ENCODE measurements at regions not wholly inside any gene's neighbourhood (a gene's known extent, or its start where the extent isn't known, plus 50 kb on each side); places are given as distances from the start of the nearest gene placed in this dataset.

- no peak for DNase-seq (ENCODE audit: low read depth)
Observed at GRCh38 chr6:44636561-44637248, 249.2 kb downstream of the CDC5L start.

- no peak for DNase-seq (ENCODE audit: low read depth)
Observed at GRCh38 chr6:44641344-44642031, 254.0 kb downstream of the CDC5L start.

DNA sequence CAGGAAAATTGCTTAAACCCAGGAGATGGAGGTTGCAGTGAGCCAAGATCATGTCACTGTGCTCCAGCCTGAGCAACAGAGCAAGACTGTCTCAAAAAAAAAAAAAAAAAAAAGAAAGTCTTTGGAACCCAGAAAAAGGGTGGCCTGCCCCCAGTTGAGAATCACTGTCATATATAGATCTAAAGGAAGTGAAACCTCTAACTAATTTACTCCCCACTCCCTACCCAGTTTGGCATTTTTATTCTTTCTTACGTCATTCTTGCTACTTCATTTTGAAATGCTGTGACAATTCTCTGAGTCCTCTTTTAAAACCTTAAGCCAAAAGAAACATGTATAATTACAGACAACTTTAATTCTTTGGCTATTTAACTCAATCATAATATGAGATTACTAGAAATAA is 254.8 kb downstream of the CDC5L start:
- DNase-seq (ENCODE audit: low read depth): no peak

DNA sequence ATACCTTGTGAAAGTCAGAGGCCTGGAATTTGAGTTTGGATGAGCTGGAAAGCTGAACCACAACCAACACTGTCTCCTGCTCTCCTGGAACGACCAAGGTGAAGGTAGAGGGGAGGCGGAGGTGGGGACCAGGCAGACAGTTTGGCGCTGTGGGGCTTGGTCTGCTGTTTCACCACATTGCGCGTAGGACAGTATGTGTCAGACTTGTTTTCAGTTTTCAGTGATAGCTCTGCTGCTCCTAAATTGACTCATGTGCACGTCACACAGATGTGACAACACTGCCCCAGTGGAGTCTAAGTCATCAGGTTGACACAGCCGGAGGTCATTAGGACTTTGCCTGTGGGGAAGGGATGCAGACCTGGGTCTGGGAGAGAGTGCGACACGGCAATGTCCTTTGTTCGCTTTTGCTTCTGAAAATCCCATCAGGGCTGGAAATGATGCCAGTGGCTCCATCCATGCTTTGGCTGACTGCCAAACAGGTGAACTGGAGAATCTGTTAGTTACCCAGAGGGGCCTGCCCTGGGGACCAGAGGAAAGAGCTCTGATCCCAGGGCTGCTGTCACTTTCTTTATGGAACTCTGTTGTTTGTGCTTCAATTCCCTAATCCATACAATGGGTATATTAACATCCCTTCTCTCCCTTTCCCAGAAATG is 255.5 kb downstream of the CDC5L start:
- no peak for DNase-seq (ENCODE audit: low read depth)

- no peak for DNase-seq (ENCODE audit: low read depth)
Observed at GRCh38 chr6:44645276-44645675, 257.8 kb downstream of the CDC5L start.

- DNase-seq (ENCODE audit: low read depth): no peak
Observed at GRCh38 chr6:44646355-44646754, 258.8 kb downstream of the CDC5L start.

- no peak for DNase-seq (ENCODE audit: low read depth)
Observed at GRCh38 chr6:44649365-44650025, 262.0 kb downstream of the CDC5L start.

- no peak for DNase-seq (ENCODE audit: low read depth)
Observed at GRCh38 chr6:44650495-44650894, 263.0 kb downstream of the CDC5L start.

GRCh38 chr6:44650947-44651346 is 263.4 kb downstream of the CDC5L start:
- no peak for DNase-seq (ENCODE audit: low read depth)

DNA sequence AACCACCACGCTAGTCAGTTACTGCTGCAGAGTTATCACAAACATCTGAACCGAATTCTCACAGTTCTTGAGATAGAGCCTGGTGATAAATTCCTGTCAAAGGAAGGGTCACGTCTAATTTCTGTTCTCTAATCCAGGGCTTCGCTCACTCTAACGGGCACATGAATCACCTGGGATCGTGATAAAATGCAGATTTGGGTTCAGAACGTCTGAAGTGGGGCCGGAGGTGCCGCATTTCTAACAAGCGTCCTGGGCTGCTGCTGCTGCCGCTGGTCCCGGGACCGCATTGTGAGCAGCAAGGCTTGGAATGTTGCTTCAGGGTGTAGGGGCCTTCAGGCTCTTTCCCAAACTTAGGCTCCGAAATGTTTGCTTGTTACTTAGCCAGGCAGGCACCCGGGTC is 264.1 kb downstream of the CDC5L start:
- DNase-seq (ENCODE audit: low read depth): no peak

DNA sequence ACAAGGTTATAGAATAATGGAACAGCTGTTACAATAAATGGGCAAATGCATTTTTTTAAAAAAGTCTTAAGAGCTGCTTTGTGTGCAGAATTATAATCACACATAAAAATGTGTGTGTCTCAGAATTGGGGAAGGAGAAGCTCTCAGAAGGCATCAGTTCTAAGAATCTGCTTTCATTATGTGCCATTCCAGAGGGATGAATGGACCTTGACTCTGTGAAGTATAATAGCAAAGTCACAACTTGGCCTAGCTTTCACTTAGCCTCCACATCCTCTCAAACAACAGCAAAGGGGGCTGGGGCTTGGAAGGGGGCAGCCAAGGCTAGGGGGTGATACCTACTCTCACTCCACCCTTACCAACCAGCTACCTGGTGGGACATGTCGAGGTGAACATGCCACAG is 265.0 kb downstream of the CDC5L start:
- DNase-seq (ENCODE audit: low read depth): no peak

- DNase-seq (ENCODE audit: low read depth): no peak
Observed at GRCh38 chr6:44653091-44653490, 265.6 kb downstream of the CDC5L start.

- DNase-seq (ENCODE audit: low read depth): no peak
Observed at GRCh38 chr6:44653761-44654218, 266.3 kb downstream of the CDC5L start.

DNA sequence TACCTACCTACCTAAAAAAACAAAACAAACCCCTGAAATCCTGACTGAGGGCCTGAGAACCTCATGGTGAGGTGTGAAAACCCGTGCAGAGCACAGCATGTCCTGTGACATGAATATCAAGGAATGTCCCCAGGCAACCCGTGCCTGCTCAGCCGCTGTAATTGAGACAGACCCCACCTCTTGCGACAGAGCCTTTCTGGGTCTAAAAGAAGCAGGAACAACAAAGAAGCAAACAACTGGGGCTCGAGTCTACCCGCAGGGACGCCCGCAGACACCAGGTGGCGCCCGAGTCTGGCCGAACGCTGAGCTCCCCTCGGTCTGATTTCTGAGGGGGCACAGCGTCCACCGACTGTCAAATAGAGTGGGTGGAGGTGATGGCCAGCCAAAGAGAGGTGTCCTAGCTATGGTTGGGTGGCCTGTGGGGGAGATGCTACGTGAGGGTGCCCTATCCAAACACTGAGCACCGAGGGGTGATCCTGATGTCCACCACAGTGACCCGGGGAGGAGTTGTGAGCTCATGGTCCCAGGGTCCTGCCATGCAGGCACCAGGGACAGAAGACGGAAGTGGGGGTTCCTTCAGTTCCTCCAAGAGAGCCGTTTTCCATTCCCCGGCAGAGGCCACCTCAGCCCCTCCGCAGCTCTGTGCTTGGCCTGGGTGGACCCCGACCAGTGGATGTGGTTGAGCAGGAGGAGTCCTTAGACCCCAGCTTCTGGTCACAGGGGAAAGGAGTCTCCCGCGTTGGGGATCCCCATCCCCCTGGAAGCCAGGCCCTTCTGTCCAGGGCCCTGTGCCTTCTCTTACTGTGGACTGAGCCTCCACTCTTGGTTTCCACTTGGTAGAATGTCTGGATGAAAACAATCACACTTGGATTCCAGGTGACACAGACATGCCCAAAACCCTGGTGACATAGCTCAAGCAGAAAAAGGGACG is 268.2 kb downstream of the CDC5L start:
- peak; percentile 67 for DNase-seq (ENCODE audit: low read depth)

DNA sequence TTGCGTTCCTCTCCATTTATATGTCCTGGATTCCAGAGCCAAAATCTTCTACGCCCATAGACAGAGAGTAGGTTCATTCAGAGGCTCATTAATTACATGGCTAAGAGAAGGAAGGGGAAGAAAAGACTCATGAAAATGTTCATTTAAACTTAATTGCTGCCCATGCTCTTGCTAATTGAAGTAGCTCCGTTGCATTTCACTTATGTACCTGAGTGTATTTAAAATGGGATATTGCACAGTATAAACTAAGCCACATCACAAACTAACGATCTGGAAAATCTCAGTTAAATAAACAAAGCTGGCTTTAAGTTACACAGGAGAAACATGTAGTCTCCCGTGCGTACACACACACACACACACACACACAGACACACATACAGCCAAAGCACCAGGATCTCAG is 269.2 kb downstream of the CDC5L start:
- no peak for DNase-seq (ENCODE audit: low read depth)

DNA sequence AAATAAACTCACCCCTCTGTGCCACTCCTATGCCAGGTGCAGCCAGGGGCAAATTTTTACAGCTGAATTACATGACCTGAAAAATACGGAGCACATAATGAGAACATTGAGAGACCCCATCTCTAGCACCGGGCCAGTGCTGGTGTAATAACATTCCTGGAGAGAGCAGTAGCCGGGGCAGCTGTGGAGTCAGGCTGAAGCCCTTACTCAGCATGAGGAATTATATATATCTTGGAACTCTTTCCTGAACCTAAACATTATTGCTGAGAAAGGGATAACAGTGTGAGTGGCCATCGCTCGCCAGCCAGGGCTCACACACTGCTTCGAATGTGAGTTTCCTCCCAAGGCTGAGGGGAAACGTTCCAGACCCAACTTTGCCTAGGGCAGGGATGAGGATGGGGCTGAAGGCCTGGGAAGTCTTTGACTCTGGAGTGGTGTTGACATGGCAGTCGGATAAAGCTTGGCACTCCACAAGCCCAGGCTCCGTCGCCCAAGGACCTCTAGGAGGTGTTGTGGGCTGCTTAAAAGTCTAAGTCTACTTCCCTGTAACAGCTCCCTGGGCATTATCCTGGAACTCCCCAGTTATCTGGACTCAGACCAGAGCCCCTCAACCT is 269.8 kb downstream of the CDC5L start:
- DNase-seq (ENCODE audit: low read depth): no peak

DNA sequence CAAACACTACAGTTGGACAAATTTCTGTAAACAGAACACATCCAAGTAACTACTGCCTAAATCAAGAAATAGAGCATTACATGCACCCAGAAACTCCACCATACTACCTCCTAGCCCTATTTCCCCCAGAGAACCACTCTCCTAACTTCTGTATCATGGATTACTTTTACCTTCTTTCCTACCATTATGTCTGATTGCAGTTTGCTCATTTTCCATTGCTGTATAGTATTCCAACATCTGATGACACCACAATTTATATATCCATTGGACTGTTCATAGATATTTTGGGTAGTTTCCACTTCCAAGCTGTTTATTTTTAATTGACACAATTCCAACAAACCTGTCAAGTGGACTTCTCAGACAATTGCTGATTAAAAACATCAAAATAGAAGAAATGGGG is 271.1 kb downstream of the CDC5L start:
- DNase-seq (ENCODE audit: low read depth): no peak

- no peak for DNase-seq (ENCODE audit: low read depth)
Observed at GRCh38 chr6:44659726-44660125, 272.2 kb downstream of the CDC5L start.

DNA sequence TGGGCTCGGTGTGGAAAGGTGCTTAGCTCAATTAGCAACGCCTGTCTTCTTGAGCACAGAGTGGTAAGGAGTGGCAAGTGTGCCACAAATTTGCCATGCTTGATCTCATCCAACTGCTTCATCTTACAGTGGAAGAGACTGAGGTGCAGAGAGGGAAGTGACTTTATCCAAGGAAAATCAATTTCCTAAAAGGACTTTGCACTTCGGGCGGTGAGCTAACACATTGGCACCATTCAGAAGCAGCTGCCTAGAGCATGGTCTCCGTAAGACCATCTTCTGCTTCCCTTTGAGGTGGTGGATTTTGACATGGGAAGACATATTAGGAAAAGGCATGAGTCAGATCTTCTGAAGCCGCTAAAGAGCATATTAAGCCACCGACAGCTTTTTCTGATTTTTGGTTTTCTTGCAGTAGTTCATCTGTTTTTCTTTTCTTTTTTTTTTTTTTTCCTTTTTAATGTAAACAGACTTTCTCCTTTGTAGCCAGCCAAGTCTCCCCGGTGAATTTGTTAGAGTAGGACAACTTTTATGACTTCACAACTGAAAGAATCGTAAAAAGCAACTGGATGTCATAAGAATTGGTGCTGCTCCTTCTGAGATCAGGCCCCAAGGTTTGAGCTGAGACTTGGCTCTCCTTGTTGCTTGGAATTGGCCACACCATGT is 273.2 kb downstream of the CDC5L start:
- DNase-seq (ENCODE audit: low read depth): no peak

GRCh38 chr6:44661221-44662008 is 273.9 kb downstream of the CDC5L start:
- no peak for DNase-seq (ENCODE audit: low read depth)

All from activated gamma-delta T cell treated with anti-CD3 and anti-CD28 coated beads, Interleukin-2, amount 50 U/mL, for 16 hours (primary cell).